ENCODE measurements at regions not wholly inside any gene's neighbourhood (a gene's known extent, or its start where the extent isn't known, plus 50 kb on each side); places are given as distances from the start of the nearest gene placed in this dataset.

DNA sequence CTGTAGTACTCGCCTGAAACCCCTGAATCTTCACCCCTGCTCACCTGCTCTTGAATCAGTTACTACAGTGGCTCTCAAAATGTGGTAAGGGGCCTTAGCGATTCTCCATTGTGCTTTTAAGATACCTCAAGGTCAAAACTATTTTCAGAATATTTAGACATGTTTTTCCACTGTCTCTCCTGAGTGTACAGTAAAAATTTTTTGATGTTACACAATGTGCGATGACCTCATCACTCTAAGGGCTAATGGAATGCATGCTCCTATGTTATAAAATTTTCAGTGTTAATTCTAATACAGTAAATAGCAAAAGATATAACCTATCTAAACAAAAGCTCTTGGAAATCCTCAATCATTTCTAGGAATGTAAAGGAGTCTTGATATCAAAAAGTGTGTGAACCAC is 336.9 kb upstream of the PKDCC start:
- TF ChIP-seq, protein P1, sequence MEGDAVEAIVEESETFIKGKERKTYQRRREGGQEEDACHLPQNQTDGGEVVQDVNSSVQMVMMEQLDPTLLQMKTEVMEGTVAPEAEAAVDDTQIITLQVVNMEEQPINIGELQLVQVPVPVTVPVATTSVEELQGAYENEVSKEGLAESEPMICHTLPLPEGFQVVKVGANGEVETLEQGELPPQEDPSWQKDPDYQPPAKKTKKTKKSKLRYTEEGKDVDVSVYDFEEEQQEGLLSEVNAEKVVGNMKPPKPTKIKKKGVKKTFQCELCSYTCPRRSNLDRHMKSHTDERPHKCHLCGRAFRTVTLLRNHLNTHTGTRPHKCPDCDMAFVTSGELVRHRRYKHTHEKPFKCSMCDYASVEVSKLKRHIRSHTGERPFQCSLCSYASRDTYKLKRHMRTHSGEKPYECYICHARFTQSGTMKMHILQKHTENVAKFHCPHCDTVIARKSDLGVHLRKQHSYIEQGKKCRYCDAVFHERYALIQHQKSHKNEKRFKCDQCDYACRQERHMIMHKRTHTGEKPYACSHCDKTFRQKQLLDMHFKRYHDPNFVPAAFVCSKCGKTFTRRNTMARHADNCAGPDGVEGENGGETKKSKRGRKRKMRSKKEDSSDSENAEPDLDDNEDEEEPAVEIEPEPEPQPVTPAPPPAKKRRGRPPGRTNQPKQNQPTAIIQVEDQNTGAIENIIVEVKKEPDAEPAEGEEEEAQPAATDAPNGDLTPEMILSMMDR (IDR thresholded peaks at IDR 0.05) = no peak
- TF ChIP-seq POLR2A (IDR thresholded peaks at IDR 0.05) = no peak

Data from esophagus squamous epithelium (tissue), 4 donors.